ENCODE measurements at regions not wholly inside any gene's neighbourhood (a gene's known extent, or its start where the extent isn't known, plus 50 kb on each side); places are given as distances from the start of the nearest gene placed in this dataset.

DNA sequence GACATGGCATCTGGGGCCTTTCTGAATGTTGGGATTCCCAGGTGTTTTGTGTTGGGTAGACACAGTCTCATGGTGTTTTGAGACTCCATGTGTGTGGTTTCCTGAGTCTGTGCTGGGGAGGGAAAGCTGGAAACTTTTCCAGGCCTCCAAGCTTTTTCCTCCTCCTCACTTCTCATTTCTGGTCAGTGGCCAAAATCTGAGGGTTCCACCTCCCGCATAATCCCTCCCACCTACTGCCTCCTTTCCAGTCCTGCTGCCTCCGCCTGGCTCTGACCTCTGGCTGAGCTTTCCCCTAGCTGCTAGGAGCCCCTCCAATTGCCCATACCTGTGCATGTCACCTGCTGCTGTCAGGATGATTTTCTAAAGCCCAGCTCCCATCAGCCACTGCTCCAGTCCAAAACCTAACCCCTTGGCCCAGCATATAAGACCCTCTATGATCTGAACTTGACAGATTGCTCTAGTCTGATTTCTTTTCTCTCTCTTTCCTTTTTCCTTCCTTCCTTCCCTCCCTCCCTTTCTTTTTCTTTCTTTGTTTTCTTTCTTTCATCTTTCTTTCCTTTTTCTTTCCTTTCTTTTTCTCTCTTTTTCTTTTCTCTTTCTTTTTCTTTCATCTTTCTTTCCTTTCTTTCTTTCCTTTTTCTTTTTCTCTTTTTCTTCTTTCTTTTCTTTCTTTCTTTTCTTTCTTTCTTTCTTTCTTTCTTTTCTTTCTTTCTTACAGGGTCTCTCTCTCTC lies 51.4 kb upstream of the NECTIN1 start:
- H3K36me3 ChIP-seq (ENCODE audit: control insufficient read depth, insufficient read depth, low read length) = no peaks in the 10 kb centered on the region
- no peaks in the 10 kb centered on the region for H3K9me3 ChIP-seq (ENCODE audit: control insufficient read depth, low read length)
- H3K79me2 ChIP-seq = no peaks in the 10 kb centered on the region
- no peak overlapping the region for H3K27ac ChIP-seq
- TF ChIP-seq, protein P1, sequence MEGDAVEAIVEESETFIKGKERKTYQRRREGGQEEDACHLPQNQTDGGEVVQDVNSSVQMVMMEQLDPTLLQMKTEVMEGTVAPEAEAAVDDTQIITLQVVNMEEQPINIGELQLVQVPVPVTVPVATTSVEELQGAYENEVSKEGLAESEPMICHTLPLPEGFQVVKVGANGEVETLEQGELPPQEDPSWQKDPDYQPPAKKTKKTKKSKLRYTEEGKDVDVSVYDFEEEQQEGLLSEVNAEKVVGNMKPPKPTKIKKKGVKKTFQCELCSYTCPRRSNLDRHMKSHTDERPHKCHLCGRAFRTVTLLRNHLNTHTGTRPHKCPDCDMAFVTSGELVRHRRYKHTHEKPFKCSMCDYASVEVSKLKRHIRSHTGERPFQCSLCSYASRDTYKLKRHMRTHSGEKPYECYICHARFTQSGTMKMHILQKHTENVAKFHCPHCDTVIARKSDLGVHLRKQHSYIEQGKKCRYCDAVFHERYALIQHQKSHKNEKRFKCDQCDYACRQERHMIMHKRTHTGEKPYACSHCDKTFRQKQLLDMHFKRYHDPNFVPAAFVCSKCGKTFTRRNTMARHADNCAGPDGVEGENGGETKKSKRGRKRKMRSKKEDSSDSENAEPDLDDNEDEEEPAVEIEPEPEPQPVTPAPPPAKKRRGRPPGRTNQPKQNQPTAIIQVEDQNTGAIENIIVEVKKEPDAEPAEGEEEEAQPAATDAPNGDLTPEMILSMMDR (IDR thresholded peaks at IDR 0.05) = no peak
- H3K4me3 ChIP-seq (ENCODE audit: low read depth, low read length) = no peak overlapping the region
- H3K4me2 ChIP-seq (ENCODE audit: low read length) = no peak overlapping the region
- H3K4me1 ChIP-seq = peaks cover 3% of the 10 kb centered on the region
- H3K27me3 ChIP-seq (ENCODE audit: control insufficient read depth, insufficient read depth, low read length) = no peaks in the 10 kb centered on the region
- H3K9ac ChIP-seq = no peak overlapping the region
- no peak overlapping the region for H2AFZ ChIP-seq

DNA sequence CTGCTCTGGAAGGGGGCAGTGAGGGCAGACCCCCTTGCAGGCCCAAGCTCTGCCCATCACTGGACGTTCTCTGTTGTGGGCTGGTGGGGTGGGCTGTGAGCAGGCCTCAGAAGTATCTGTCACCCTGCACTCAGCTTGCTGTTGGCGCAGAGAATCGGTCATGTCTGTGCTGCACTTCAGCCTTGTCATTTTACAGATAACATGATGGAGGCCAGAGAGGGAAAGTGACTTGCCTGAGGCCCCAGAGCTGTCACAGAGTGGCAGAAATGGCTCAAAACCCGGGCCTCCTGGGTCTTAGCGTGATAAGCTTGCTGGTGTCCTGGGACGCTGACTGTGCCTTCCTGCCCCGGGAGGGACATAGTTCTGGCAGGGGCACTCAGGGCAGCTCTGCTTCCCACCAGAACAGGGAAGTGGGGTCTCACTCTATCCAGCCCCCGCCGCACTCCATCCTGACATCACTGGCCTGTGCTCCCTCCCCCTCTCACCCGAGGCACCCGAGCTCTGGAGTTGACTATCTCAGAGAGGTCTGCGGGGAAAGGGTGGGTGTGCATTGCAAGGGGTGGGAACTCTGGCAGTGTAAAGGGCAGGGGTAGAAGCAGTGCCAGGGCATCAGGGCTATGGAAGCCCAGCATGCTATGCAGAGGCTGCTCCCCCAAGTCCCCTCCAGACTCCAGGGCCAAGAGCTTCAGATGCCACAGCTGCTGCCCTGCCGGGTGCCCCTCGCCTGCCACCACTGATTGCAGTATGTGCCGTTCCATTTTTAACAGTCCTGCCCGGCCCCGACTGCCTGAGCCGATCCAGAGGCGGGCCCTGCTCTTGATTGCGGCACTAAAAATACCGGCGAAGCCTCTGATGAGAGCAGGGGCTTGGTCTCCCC lies 50.4 kb upstream of the NECTIN1 start:
- no peaks in the 10 kb centered on the region for H3K27me3 ChIP-seq (ENCODE audit: control insufficient read depth, insufficient read depth, low read length)
- no peak overlapping the region for H2AFZ ChIP-seq
- H3K27ac ChIP-seq = no peak overlapping the region
- H3K9ac ChIP-seq = no peak overlapping the region
- H3K4me3 ChIP-seq (ENCODE audit: low read depth, low read length) = no peak overlapping the region
- peaks cover 3% of the 10 kb centered on the region for H3K4me1 ChIP-seq
- no peaks in the 10 kb centered on the region for H3K36me3 ChIP-seq (ENCODE audit: control insufficient read depth, insufficient read depth, low read length)
- no peaks in the 10 kb centered on the region for H3K79me2 ChIP-seq
- no peak overlapping the region for H3K4me2 ChIP-seq (ENCODE audit: low read length)
- TF ChIP-seq, protein P1 (IDR thresholded peaks at IDR 0.05) = no peak
- no peaks in the 10 kb centered on the region for H3K9me3 ChIP-seq (ENCODE audit: control insufficient read depth, low read length)

All from parathyroid adenoma (tissue), 2 donors.